ENCODE measurements at regions not wholly inside any gene's neighbourhood (a gene's known extent, or its start where the extent isn't known, plus 50 kb on each side); places are given as distances from the start of the nearest gene placed in this dataset.

GRCh38 chr18:22346401-22346952 is 71.2 kb downstream of the CTAGE1 start:
- Histone ChIP-seq H3K4me1 (peaks cover 0 to 59% (median 41%) of the 10 kb centered on the region in 12 donors), H3K27ac (peak overlapping the region; percentile 84 to 98 (median 92)), H3K27me3 (peaks cover 0 to 27% (median 0%) of the 10 kb centered on the region in 9 donors), H3K4me3 (peak overlapping the region in 10 of 12 donors; percentile 26 to 65 (median 60)), H3K36me3 (no peaks in the 10 kb centered on the region), H3K9me3 (no peaks in the 10 kb centered on the region)
- DNase-seq: peak in 4 of 5 donors; percentile 83 to 86 (median 83)
- peak; percentile 16 to 53 (median 30) for ATAC-seq
- intact Hi-C loops (cut with DNase I): loop anchor here in 9 of 10 donors (2.0 to 10.0 kb wide), 15 partner anchors 48 to 216 kb away; partner anchors contain the start of gene GATA6 (in 1 of the 9)
- TF ChIP-seq CTCF (IDR thresholded peaks at IDR 0.05): no peak
- no peak for TF ChIP-seq POLR2A (IDR thresholded peaks at IDR 0.05)
- 13 to 21% (median 14%) methylated on average over 2 of the region's 2 CpGs for WGBS, 4 donors

DNA sequence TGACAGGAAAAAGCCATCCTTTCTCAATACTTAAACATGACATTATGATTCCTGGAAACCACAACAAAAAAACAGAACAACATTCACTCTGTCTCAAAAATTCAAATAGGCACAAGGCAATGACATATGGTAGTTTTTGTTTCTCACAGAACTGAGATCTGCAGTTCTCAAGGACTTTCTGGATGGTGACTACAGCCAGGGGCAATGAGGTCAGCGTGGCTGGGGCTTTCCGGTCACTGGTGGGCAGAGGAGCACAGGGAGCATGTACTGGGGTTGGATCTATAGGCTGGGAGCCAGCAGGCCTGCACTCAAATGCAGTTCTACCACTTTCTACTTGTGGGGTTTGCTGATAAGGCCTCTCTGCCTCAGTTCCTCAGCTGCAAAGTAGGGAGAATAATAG is 72.0 kb downstream of the CTAGE1 start:
- Histone ChIP-seq H3K27me3 (peaks cover 0 to 27% (median 0%) of the 10 kb centered on the region in 9 donors), H3K4me3 (no peak overlapping the region), H3K9me3 (no peaks in the 10 kb centered on the region), H3K4me1 (peaks cover 0 to 59% (median 41%) of the 10 kb centered on the region in 12 donors), H3K36me3 (no peaks in the 10 kb centered on the region), H3K27ac (peak overlapping the region; percentile 84 to 98 (median 92))
- DNase-seq (peak in 1 of 5 donors; percentile 52), ATAC-seq (no peak)
- 24 to 57% (median 36%) methylated on average over 2 of the region's 2 CpGs for WGBS, 4 donors
- intact Hi-C loops (cut with DNase I): loop anchor here in 9 of 10 donors (2.0 to 10.0 kb wide), 15 partner anchors 49 to 217 kb away; partner anchors contain the start of gene GATA6 (in 1 of the 9)
- TF ChIP-seq POLR2A (IDR thresholded peaks at IDR 0.05): no peak
- TF ChIP-seq CTCF (IDR thresholded peaks at IDR 0.05): no peak

- peaks cover 0 to 61% (median 40%) of the 10 kb centered on the region in 12 donors for H3K4me1 ChIP-seq
- ATAC-seq: no peak
- DNase-seq: no peak
- H3K9me3 ChIP-seq: no peaks in the 10 kb centered on the region
- intact Hi-C loops (cut with DNase I): loop anchor here in 9 of 10 donors (5.0 to 10.0 kb wide), 14 partner anchors 50 to 217 kb away; partner anchors contain the start of gene GATA6 (in 1 of the 9)
- WGBS, 4 donors: 39 to 46% (median 40%) methylated on average over 3 of the region's 3 CpGs
- H3K4me3 ChIP-seq: no peak overlapping the region
- peak overlapping the region; percentile 84 to 98 (median 92) for H3K27ac ChIP-seq
- H3K27me3 ChIP-seq: peaks cover 0 to 27% (median 0%) of the 10 kb centered on the region in 9 donors
- H3K36me3 ChIP-seq: no peaks in the 10 kb centered on the region
- TF ChIP-seq POLR2A (IDR thresholded peaks at IDR 0.05): no peak
- TF ChIP-seq CTCF (IDR thresholded peaks at IDR 0.05): no peak
These were observed 72.6 kb downstream of the CTAGE1 start for GRCh38 chr18:22344908-22345670.

DNA sequence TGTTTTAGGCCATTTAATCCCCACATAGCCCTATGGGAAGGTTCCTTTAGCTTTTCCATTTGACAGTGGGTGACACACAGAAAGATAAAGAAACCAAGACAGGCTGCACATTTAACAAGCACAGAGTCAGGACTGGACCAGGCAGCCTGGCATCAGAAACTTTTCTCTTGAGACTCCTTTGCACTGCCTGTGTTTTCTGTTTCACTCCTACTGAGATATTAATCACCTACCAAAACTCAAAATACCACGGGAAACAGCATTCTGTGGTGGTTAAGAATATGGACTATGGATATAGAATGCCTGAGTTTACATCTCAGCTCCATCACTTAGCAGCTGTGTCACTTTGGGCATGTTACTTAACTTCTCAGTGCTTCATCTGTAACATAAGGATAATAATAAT is 73.3 kb downstream of the CTAGE1 start:
- intact Hi-C loops (cut with DNase I): loop anchor here in 3 of 10 donors (5.0 to 10.0 kb wide), 5 partner anchors 50 to 170 kb away; no protein-coding TSS in a partner anchor

More for the DNA sequence above, 73.3 kb downstream of the CTAGE1 start:
- no peaks in the 10 kb centered on the region for H3K9me3 ChIP-seq
- no peaks in the 10 kb centered on the region for H3K36me3 ChIP-seq
- H3K27ac ChIP-seq: peak overlapping the region in 3 of 12 donors; percentile 85 to 91 (median 88)
- TF ChIP-seq POLR2A (IDR thresholded peaks at IDR 0.05) (no peak), CTCF (IDR thresholded peaks at IDR 0.05) (no peak)
- H3K4me3 ChIP-seq: no peak overlapping the region
- H3K27me3 ChIP-seq: peaks cover 0 to 27% (median 0%) of the 10 kb centered on the region in 9 donors
- peaks cover 0 to 60% (median 41%) of the 10 kb centered on the region in 12 donors for H3K4me1 ChIP-seq
- no peak for DNase-seq
- ATAC-seq: no peak
- 65 to 100% (median 87%) methylated on average over 1 of the region's 1 CpG for WGBS, 4 donors

All from heart left ventricle (tissue), 16 donors.